NCI-H1105 treated with DMSO at 0.1 percent for 48 hours (cell line): ENCODE measurements at regions not wholly inside any gene's neighbourhood (a gene's known extent, or its start where the extent isn't known, plus 50 kb on each side); places are given as distances from the start of the nearest gene placed in this dataset.
A peak's percentile ranks its signal among the peaks of the same experiment; 100 is the strongest.

ENCODE experiments used
- DNase-seq: peaks from one replicate; lab custom pipeline; 2025; lab: John Stamatoyannopoulos, UW

GRCh38 chr2:37543999-37544557 is 127.4 kb downstream of the CDC42EP3 start:
- DNase-seq, result no peak

DNA sequence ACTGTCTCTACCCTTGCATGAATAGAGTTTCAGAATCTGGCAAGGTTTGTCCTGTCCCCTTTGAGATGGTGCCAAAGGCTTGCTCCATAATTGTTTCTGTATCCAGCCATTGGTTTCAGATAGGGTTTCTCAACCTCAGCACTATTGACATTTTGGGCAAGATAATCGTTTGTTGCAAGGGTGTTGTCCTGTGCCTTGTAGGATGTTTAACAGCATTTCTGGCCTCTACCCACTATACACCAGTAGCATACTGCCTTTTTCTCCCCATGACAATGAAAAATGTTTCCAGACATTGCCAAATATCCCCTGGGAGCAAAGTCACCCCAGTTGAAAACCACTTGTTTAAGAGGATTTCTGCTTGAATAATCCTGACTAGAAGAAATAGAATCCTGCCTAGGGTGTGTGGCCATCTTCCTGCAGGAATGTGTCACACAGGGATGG is 126.8 kb downstream of the CDC42EP3 start:
- DNase-seq, result no peak

- DNase-seq, result no peak
Observed at GRCh38 chr2:37549598-37549997, 121.8 kb downstream of the CDC42EP3 start.

GRCh38 chr2:37550190-37550589 is 121.3 kb downstream of the CDC42EP3 start:
- no peak for DNase-seq

GRCh38 chr2:37551783-37552182 is 119.7 kb downstream of the CDC42EP3 start:
- DNase-seq, result no peak

- DNase-seq, result no peak
Observed at GRCh38 chr2:37552339-37552738, 119.1 kb downstream of the CDC42EP3 start.

DNA sequence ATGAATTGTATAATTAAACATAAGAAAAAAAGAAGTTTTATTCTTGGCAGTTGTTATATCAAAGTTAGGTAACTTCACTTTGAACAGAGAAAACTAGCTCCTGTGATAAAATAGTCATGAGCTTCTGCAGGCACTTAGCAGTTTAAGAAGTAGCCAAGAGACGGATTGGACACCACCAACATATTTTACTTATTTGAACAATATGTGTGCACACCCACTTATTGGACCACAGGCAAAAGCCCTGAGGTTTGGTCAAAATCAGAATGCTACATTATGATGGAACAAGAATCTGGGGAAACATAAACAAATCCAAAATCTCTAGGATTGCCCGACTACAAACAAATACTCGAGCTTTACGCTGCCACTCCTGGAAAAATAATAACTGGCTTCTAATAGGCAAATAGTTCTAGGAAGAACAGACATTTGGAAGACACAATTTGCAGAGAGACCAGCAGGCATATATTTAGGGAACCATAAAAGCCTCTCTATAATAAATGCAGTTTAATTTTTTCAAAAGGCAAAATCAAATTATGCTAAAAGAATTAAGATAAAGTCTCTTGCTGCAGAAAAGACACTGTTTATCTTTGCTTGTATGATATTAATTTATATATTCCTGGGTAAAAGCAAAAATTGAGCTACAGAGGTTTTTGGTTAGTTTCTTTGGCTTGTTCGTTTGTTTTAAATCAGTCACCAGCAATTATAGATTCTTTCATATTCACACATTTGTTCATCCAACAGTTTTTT is 117.9 kb downstream of the CDC42EP3 start:
- no peak for DNase-seq

DNA sequence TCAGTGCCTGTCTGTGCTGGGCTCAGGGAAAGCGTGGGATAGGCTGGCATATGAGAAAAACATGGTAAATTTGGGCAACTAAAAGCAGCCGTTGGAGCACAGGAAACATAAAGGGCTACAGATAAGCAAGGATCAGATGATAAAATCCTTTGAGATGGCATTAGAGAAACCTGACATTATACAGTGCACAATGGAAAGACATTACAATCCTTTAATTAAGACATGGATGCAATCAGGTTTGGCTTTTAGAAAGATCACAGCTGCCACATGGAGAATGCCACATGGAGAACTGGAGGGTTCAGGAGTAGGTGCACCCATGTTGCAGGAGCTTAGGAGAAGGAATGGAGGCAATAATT is 117.3 kb downstream of the CDC42EP3 start:
- DNase-seq, result no peak

GRCh38 chr2:37554687-37555086 is 116.8 kb downstream of the CDC42EP3 start:
- no peak for DNase-seq

DNA sequence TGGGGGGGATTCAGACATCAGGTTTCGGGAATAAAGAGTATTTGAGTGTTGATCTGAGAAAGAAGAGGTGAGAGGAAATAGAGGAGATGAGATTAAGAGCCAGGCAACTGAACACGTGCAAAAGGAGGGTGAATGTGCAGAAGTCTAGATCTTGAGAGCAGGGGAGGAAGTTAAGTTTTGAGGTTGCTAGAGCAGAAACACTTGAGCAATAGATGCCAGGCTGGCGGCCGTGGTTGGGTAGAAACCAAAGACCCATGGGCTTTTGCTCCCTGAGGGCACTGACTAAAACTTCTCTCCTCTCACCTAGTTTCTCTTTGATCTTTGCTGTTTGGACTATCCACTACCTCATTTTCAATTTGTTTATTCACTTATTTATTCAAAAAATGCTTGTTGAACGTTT is 116.0 kb downstream of the CDC42EP3 start:
- no peak for DNase-seq

GRCh38 chr2:37556256-37556655 is 115.2 kb downstream of the CDC42EP3 start:
- no peak for DNase-seq

DNA sequence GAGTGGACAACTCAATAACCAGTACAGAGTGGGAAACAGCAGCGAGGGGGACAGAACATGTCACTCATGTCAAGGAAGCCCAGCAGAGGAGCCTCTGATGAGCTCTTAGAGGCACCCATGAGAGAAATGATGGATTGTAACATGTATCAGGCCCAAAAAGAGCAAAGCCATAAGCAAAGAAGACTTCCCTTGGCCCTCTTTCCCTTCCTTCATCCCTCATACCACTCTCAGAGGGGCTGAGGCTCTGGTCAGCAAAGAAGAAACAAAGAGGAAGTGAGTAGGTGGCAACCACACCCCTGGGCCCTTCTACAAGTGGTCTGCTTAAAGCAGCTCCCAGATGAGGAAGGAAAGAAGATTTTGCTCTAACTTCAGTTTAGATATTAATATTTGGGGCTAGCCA is 112.8 kb downstream of the CDC42EP3 start:
- no peak for DNase-seq

DNA sequence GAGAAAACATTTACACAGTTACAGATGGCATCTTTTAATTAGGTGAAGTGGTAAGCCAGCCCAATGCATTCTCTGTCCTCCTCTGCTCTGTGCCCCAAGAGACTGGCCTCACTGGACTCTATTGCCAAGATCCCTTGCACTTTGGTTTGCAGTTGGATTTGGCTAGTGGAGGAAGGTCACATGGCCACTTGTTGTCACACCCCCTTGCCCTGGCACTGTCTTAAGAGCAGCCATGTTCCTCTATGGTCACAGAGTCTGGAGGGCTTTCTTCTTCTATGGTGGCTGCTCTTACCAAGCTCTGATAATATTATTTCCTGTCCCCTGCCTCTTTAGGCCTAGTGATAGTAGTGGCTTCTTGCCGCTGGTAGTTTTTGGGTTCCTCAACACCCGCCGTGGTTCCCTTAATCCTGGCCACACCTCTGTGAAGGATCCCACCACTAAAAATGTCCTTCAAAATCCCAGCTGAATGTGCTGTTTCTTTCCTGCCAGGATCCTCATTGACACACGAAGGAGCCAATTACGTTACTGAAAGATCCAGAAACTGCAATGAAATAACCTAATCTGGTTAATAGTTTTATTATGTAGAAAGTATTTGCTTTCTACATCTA is 111.1 kb downstream of the CDC42EP3 start:
- DNase-seq, result no peak

DNA sequence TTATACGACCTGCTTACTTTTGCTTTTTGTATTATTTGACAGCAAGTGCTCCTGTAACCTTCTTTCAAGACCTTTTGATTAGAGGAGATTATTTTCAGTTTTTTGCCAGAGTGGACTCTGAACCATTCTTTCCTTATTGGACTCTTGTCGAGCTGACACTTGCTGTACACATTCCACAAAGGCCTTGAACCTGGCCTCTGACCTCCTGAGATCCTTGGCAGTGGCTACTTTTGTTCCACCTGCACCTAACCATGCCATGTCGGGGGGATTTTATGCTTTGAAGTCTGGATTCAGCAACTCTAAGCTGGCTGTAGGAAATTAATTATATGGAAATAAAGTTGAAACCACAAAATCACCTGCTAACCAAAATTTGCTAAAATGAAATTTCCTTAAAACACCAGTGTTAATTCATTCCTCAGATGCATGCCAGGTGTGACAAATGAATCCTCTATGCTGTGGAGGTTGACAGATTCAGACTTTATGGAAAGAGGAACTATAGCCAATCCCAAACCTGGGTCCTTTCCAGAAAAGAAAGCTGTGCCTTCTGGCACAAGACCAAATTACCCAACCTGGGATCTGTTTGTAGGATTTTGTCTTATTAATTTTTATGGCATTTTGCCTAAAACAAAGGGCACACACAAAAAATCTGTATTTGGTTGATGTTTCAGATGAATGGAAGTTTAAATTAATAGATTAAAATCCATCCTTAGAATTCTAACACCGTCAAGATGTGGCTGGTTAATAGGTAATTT is 110.4 kb downstream of the CDC42EP3 start:
- peak; percentile 50 for DNase-seq

GRCh38 chr2:37561615-37562569 is 109.5 kb downstream of the CDC42EP3 start:
- no peak for DNase-seq

GRCh38 chr2:37563375-37564015 is 107.9 kb downstream of the CDC42EP3 start:
- no peak for DNase-seq

DNA sequence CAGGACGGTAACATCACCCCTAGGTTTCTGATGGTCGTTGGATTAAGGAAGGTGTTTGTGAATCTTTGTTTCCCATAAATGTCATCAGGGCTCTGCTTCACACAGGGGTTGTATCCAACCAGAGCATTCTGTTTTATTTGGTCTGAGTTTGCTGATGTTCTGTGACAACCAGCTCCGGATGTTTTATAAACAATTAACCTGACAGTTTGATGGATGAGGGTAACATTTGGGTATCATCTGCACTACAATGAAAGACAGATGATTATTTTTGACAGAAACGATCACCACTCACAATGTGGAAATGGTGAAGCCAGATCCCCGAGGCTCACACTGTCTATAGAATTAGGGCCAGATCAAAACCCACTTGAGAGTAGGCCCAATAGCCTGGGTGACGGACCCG is 107.1 kb downstream of the CDC42EP3 start:
- no peak for DNase-seq

GRCh38 chr2:37566517-37566981 is 104.9 kb downstream of the CDC42EP3 start:
- no peak for DNase-seq

DNA sequence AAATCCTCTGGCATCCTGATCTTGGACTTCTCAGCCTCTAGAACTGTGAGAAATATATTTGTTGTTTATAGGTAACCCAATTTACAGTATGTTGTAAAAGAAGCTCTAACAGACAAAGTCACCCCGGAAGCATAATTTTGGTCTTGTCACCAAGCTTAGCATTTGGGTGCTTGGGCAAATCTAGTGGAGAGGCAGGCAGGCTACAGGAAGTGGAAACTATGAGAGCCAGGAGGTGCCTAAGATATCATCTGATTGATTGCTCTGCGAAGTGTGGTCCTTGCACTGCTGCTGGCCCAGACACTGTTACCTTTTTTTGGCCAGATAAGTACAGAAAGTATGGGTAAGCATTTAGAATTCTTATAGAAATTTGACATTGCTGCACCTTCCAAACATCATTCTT is 102.9 kb downstream of the CDC42EP3 start:
- DNase-seq, result no peak

DNA sequence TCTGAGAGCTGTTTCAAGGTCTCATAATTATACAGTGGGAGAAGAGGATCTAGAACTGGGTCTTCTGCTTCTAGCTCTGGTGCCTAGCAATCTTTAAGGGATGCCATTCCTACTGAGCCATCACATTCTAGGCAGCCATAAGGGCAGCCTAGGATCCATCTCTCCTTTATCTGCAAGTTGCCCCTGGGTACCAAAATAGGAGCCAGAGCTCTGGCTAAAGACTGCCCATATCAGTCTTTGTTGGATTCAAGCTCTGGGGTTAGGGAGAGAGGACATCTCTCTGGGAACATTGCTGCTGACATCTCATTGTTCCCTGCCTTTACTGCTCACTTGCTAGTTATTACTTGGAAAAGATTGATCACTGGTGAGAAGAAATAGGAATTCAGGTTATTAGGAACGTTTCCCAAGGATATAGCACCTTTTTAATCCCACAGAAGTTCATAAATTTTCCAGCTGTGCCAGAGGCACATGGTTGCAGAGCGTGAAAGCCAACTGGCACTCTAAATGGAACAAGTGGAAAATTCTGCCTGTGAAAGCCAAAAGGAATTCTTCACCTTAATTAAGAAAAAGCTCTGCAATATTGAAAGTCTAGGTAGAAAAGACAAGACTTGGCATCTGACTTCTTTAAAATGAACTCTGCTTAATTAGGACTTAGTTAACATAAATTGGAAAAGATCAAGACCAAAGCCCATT is 102.2 kb downstream of the CDC42EP3 start:
- no peak for DNase-seq
